Stimulated activated naive CD8-positive, alpha-beta T cell treated with anti-CD3 and anti-CD28 coated beads, Interleukin-15, amount 100 ng/mL, for 72 hours (primary cell): ENCODE measurements at regions not wholly inside any gene's neighbourhood (a gene's known extent, or its start where the extent isn't known, plus 50 kb on each side); places are given as distances from the start of the nearest gene placed in this dataset.
"Not testable (repeated sequence)": the region's sequence is repeated elsewhere in the genome, so short reads cannot be mapped to it uniquely, and the experiment has no call there.

Experiments
- ATAC-seq: fragments of 150-1000 bp; cut with Tn5 transposase; 2 replicates; pipeline ENCODE4 v1.10.0; 2021; ENCODE audit warnings: mild to moderate bottlenecking, moderate library complexity
- DNase-seq, 2 donors: peaks; one replicate each; pipeline ENCODE4 v3.0.0; 2021 to 2022
- H3K27ac Mint-ChIP-seq, 2 donors: one replicate each; pipeline ENCODE4 v1.8.0; 2022; ENCODE audit warnings: mild to moderate bottlenecking in 2 of 2, mixed read lengths in 2 of 2, moderate library complexity in 2 of 2
- H3K27me3 Mint-ChIP-seq: one replicate; pipeline ENCODE4 v1.8.0; 2022; ENCODE audit warnings: mixed read lengths
- H3K4me1 Mint-ChIP-seq: one replicate; pipeline ENCODE4 v1.8.0; 2022; ENCODE audit warnings: mild to moderate bottlenecking, mixed read lengths
- H3K4me3 Mint-ChIP-seq, 2 donors: one replicate each; pipeline ENCODE4 v1.8.0; 2022; ENCODE audit warnings: mild to moderate bottlenecking in 2 of 2, mixed read lengths in 2 of 2, moderate library complexity in 1 of 2
- H3K9me3 Mint-ChIP-seq, 2 donors: one replicate each; pipeline ENCODE4 v1.8.0; 2022; ENCODE audit warnings: mixed read lengths in 2 of 2

GRCh38 chr5:166906991-166907713 is 1384.3 kb upstream of the WWC1 start:
- H3K4me1 Mint-ChIP-seq = no peaks in the 10 kb centered on the region
- H3K27ac Mint-ChIP-seq = no peak overlapping the region
- H3K4me3 Mint-ChIP-seq = no peak overlapping the region
- H3K27me3 Mint-ChIP-seq = no peaks in the 10 kb centered on the region
- ATAC-seq = no peak
- no peak for DNase-seq
- H3K9me3 Mint-ChIP-seq = no peaks in the 10 kb centered on the region

GRCh38 chr5:166909040-166909439 is 1382.4 kb upstream of the WWC1 start:
- Mint-ChIP-seq H3K27ac (no peak overlapping the region), H3K9me3 (no peaks in the 10 kb centered on the region), H3K4me3 (no peak overlapping the region), H3K27me3 (no peaks in the 10 kb centered on the region), H3K4me1 (no peaks in the 10 kb centered on the region)
- ATAC-seq = no peak
- no peak for DNase-seq

- H3K4me1 Mint-ChIP-seq = no peaks in the 10 kb centered on the region
- no peak overlapping the region for H3K4me3 Mint-ChIP-seq
- H3K9me3 Mint-ChIP-seq = no peaks in the 10 kb centered on the region
- no peak for DNase-seq
- no peaks in the 10 kb centered on the region for H3K27me3 Mint-ChIP-seq
- no peak for ATAC-seq
- H3K27ac Mint-ChIP-seq = no peak overlapping the region
Observed at GRCh38 chr5:166909926-166910325, 1381.5 kb upstream of the WWC1 start.

GRCh38 chr5:166910995-166911394 is 1380.5 kb upstream of the WWC1 start:
- DNase-seq = no peak
- no peak for ATAC-seq
- Mint-ChIP-seq H3K4me1 (no peaks in the 10 kb centered on the region), H3K9me3 (no peaks in the 10 kb centered on the region), H3K27ac (no peak overlapping the region), H3K27me3 (no peaks in the 10 kb centered on the region), H3K4me3 (no peak overlapping the region)

- no peak for DNase-seq
- no peaks in the 10 kb centered on the region for H3K27me3 Mint-ChIP-seq
- no peak overlapping the region for H3K4me3 Mint-ChIP-seq
- ATAC-seq = no peak
- H3K9me3 Mint-ChIP-seq = peaks cover 6 to 9% of the 10 kb centered on the region in 2 donors
- H3K27ac Mint-ChIP-seq = no peak overlapping the region
- no peaks in the 10 kb centered on the region for H3K4me1 Mint-ChIP-seq
Observed at GRCh38 chr5:166916021-166916420, 1375.4 kb upstream of the WWC1 start.

GRCh38 chr5:166926138-166926537 is 1365.3 kb upstream of the WWC1 start:
- Mint-ChIP-seq H3K4me1 (no peaks in the 10 kb centered on the region), H3K27me3 (no peaks in the 10 kb centered on the region), H3K4me3 (no peak overlapping the region), H3K27ac (no peak overlapping the region), H3K9me3 (peaks cover 13 to 14% of the 10 kb centered on the region in 2 donors)
- no peak for ATAC-seq
- no peak for DNase-seq

- H3K27me3 Mint-ChIP-seq, H3K4me1 Mint-ChIP-seq, H3K4me3 Mint-ChIP-seq, ATAC-seq, DNase-seq, H3K27ac Mint-ChIP-seq: not testable (repeated sequence)
- H3K9me3 Mint-ChIP-seq = peaks cover 14 to 21% of the 10 kb centered on the region in 2 donors
Observed at GRCh38 chr5:166926806-166927475, 1364.5 kb upstream of the WWC1 start.

GRCh38 chr5:166936351-166936750 is 1355.1 kb upstream of the WWC1 start:
- Mint-ChIP-seq H3K4me1 (no peaks in the 10 kb centered on the region), H3K27ac (no peak overlapping the region), H3K9me3 (peaks cover 0 to 8% of the 10 kb centered on the region in 2 donors), H3K27me3 (no peaks in the 10 kb centered on the region), H3K4me3 (no peak overlapping the region)
- no peak for ATAC-seq
- DNase-seq = no peak

GRCh38 chr5:166938071-166938470 is 1353.4 kb upstream of the WWC1 start:
- Mint-ChIP-seq H3K4me3 (no peak overlapping the region), H3K27me3 (no peaks in the 10 kb centered on the region), H3K27ac (no peak overlapping the region), H3K4me1 (no peaks in the 10 kb centered on the region), H3K9me3 (peaks cover 3 to 10% of the 10 kb centered on the region in 2 donors)
- ATAC-seq (no peak), DNase-seq (no peak)

GRCh38 chr5:166942948-166943347 is 1348.5 kb upstream of the WWC1 start:
- Mint-ChIP-seq H3K9me3 (peaks cover 6 to 13% of the 10 kb centered on the region in 2 donors), H3K4me3 (no peak overlapping the region), H3K27me3 (no peaks in the 10 kb centered on the region), H3K27ac (no peak overlapping the region), H3K4me1 (no peaks in the 10 kb centered on the region)
- ATAC-seq = no peak
- no peak for DNase-seq

- peaks cover 6 to 13% of the 10 kb centered on the region in 2 donors for H3K9me3 Mint-ChIP-seq
- H3K4me3 Mint-ChIP-seq = no peak overlapping the region
- ATAC-seq (no peak), DNase-seq (no peak)
- no peaks in the 10 kb centered on the region for H3K27me3 Mint-ChIP-seq
- H3K27ac Mint-ChIP-seq = no peak overlapping the region
- H3K4me1 Mint-ChIP-seq = no peaks in the 10 kb centered on the region
Observed at GRCh38 chr5:166947045-166947444, 1344.4 kb upstream of the WWC1 start.

GRCh38 chr5:166948679-166949078 is 1342.8 kb upstream of the WWC1 start:
- H3K9me3 Mint-ChIP-seq = no peaks in the 10 kb centered on the region
- no peak overlapping the region for H3K27ac Mint-ChIP-seq
- H3K27me3 Mint-ChIP-seq = no peaks in the 10 kb centered on the region
- DNase-seq = no peak
- no peaks in the 10 kb centered on the region for H3K4me1 Mint-ChIP-seq
- H3K4me3 Mint-ChIP-seq = no peak overlapping the region
- no peak for ATAC-seq

- no peak overlapping the region for H3K27ac Mint-ChIP-seq
- H3K27me3 Mint-ChIP-seq = no peaks in the 10 kb centered on the region
- H3K4me1 Mint-ChIP-seq = no peaks in the 10 kb centered on the region
- DNase-seq (no peak), ATAC-seq (no peak)
- H3K4me3 Mint-ChIP-seq = no peak overlapping the region
- H3K9me3 Mint-ChIP-seq = peaks cover 0 to 3% of the 10 kb centered on the region in 2 donors
Observed at GRCh38 chr5:166952048-166952447, 1339.4 kb upstream of the WWC1 start.

- ATAC-seq (no peak), DNase-seq (no peak)
- no peaks in the 10 kb centered on the region for H3K27me3 Mint-ChIP-seq
- H3K27ac Mint-ChIP-seq = no peak overlapping the region
- peaks cover 7 to 15% of the 10 kb centered on the region in 2 donors for H3K9me3 Mint-ChIP-seq
- H3K4me3 Mint-ChIP-seq = no peak overlapping the region
- H3K4me1 Mint-ChIP-seq = no peaks in the 10 kb centered on the region
Observed at GRCh38 chr5:166957782-166958181, 1333.7 kb upstream of the WWC1 start.

GRCh38 chr5:166959766-166960165 is 1331.7 kb upstream of the WWC1 start:
- DNase-seq = no peak
- Mint-ChIP-seq H3K27ac (no peak overlapping the region), H3K4me1 (no peaks in the 10 kb centered on the region), H3K27me3 (no peaks in the 10 kb centered on the region), H3K9me3 (peaks cover 16 to 27% of the 10 kb centered on the region in 2 donors), H3K4me3 (no peak overlapping the region)
- ATAC-seq = no peak

- H3K27me3 Mint-ChIP-seq = no peaks in the 10 kb centered on the region
- no peaks in the 10 kb centered on the region for H3K4me1 Mint-ChIP-seq
- ATAC-seq (no peak), DNase-seq (no peak)
- H3K9me3 Mint-ChIP-seq = peaks cover 16 to 32% of the 10 kb centered on the region in 2 donors
- no peak overlapping the region for H3K4me3 Mint-ChIP-seq
- H3K27ac Mint-ChIP-seq = no peak overlapping the region
Observed at GRCh38 chr5:166961028-166961427, 1330.4 kb upstream of the WWC1 start.
